ENCODE measurements at regions not wholly inside any gene's neighbourhood (a gene's known extent, or its start where the extent isn't known, plus 50 kb on each side); places are given as distances from the start of the nearest gene placed in this dataset.

- DNase-seq (ENCODE audit: insufficient read length, low spot score) (no peak), FAIRE-seq (no peak)
- TF ChIP-seq SPI1 (IDR thresholded peaks at IDR 0.05; ENCODE audit: low read depth, low read length) (no peak), TAF1 (IDR thresholded peaks at IDR 0.05; ENCODE audit: low read depth, low read length) (no peak), POLR2AphosphoS5 (IDR thresholded peaks at IDR 0.05; ENCODE audit: low read depth, low read length) (no peak), POU2F2 (IDR thresholded peaks at IDR 0.05; ENCODE audit: low read depth, low read length) (no peak), PAX5 (IDR thresholded peaks at IDR 0.05; ENCODE audit: insufficient read depth, low read length, severe bottlenecking) (no peak), POLR2A (IDR thresholded peaks at IDR 0.05; ENCODE audit: low read depth, low read length) (no peak)
Measured at GRCh38 chr1:87210151-87210550, 118.5 kb upstream of the LMO4 start.

GRCh38 chr1:87212431-87213134 lies 116.1 kb upstream of the LMO4 start:
- DNase-seq (ENCODE audit: insufficient read length, low spot score) (no peak), FAIRE-seq (no peak)
- TF ChIP-seq POLR2AphosphoS5 (IDR thresholded peaks at IDR 0.05; ENCODE audit: low read depth, low read length): no peak

- TF ChIP-seq POU2F2 (IDR thresholded peaks at IDR 0.05; ENCODE audit: low read depth, low read length): no peak
- no peak for TF ChIP-seq SPI1 (IDR thresholded peaks at IDR 0.05; ENCODE audit: low read depth, low read length)
- TF ChIP-seq TAF1 (IDR thresholded peaks at IDR 0.05; ENCODE audit: low read depth, low read length): no peak
- TF ChIP-seq PAX5 (IDR thresholded peaks at IDR 0.05; ENCODE audit: insufficient read depth, low read length, severe bottlenecking): no peak
- no peak for TF ChIP-seq POLR2A (IDR thresholded peaks at IDR 0.05; ENCODE audit: low read depth, low read length)
- no peak for TF ChIP-seq POLR2AphosphoS5 (IDR thresholded peaks at IDR 0.05; ENCODE audit: low read depth, low read length)
- no peak for DNase-seq (ENCODE audit: insufficient read length, low spot score)
- FAIRE-seq: no peak
Measured at GRCh38 chr1:87213135-87213515, 115.6 kb upstream of the LMO4 start.

- no peak for FAIRE-seq
- TF ChIP-seq PAX5 (IDR thresholded peaks at IDR 0.05; ENCODE audit: insufficient read depth, low read length, severe bottlenecking) (no peak), POLR2AphosphoS5 (IDR thresholded peaks at IDR 0.05; ENCODE audit: low read depth, low read length) (no peak), POLR2A (IDR thresholded peaks at IDR 0.05; ENCODE audit: low read depth, low read length) (no peak), TAF1 (IDR thresholded peaks at IDR 0.05; ENCODE audit: low read depth, low read length) (no peak), SPI1 (IDR thresholded peaks at IDR 0.05; ENCODE audit: low read depth, low read length) (no peak), POU2F2 (IDR thresholded peaks at IDR 0.05; ENCODE audit: low read depth, low read length) (no peak)
Measured at GRCh38 chr1:87215592-87215991, 113.1 kb upstream of the LMO4 start.

GRCh38 chr1:87218618-87219017 lies 110.1 kb upstream of the LMO4 start:
- no peak for TF ChIP-seq PAX5 (IDR thresholded peaks at IDR 0.05; ENCODE audit: insufficient read depth, low read length, severe bottlenecking)
- TF ChIP-seq SPI1 (IDR thresholded peaks at IDR 0.05; ENCODE audit: low read depth, low read length): no peak
- no peak for TF ChIP-seq POU2F2 (IDR thresholded peaks at IDR 0.05; ENCODE audit: low read depth, low read length)
- no peak for TF ChIP-seq POLR2AphosphoS5 (IDR thresholded peaks at IDR 0.05; ENCODE audit: low read depth, low read length)
- no peak for TF ChIP-seq POLR2A (IDR thresholded peaks at IDR 0.05; ENCODE audit: low read depth, low read length)
- no peak for TF ChIP-seq TAF1 (IDR thresholded peaks at IDR 0.05; ENCODE audit: low read depth, low read length)
- FAIRE-seq (no peak), DNase-seq (ENCODE audit: insufficient read length, low spot score) (no peak)

More at GRCh38 chr1:87215592-87215991, 113.1 kb upstream of the LMO4 start:
- no peak for DNase-seq (ENCODE audit: insufficient read length, low spot score)

GRCh38 chr1:87219141-87219540 lies 109.5 kb upstream of the LMO4 start:
- FAIRE-seq (no peak), DNase-seq (ENCODE audit: insufficient read length, low spot score) (no peak)
- no peak for TF ChIP-seq POLR2AphosphoS5 (IDR thresholded peaks at IDR 0.05; ENCODE audit: low read depth, low read length)
- no peak for TF ChIP-seq TAF1 (IDR thresholded peaks at IDR 0.05; ENCODE audit: low read depth, low read length)
- TF ChIP-seq POLR2A (IDR thresholded peaks at IDR 0.05; ENCODE audit: low read depth, low read length): no peak
- no peak for TF ChIP-seq PAX5 (IDR thresholded peaks at IDR 0.05; ENCODE audit: insufficient read depth, low read length, severe bottlenecking)
- no peak for TF ChIP-seq POU2F2 (IDR thresholded peaks at IDR 0.05; ENCODE audit: low read depth, low read length)
- no peak for TF ChIP-seq SPI1 (IDR thresholded peaks at IDR 0.05; ENCODE audit: low read depth, low read length)

- TF ChIP-seq POLR2AphosphoS5 (IDR thresholded peaks at IDR 0.05; ENCODE audit: low read depth, low read length) (no peak), TAF1 (IDR thresholded peaks at IDR 0.05; ENCODE audit: low read depth, low read length) (no peak), POU2F2 (IDR thresholded peaks at IDR 0.05; ENCODE audit: low read depth, low read length) (no peak), POLR2A (IDR thresholded peaks at IDR 0.05; ENCODE audit: low read depth, low read length) (no peak), SPI1 (IDR thresholded peaks at IDR 0.05; ENCODE audit: low read depth, low read length) (no peak), PAX5 (IDR thresholded peaks at IDR 0.05; ENCODE audit: insufficient read depth, low read length, severe bottlenecking) (no peak)
- DNase-seq (ENCODE audit: insufficient read length, low spot score) (no peak), FAIRE-seq (no peak)
Measured at GRCh38 chr1:87219626-87220025, 109.1 kb upstream of the LMO4 start.

GRCh38 chr1:87220993-87221392 lies 107.7 kb upstream of the LMO4 start:
- FAIRE-seq (no peak), DNase-seq (ENCODE audit: insufficient read length, low spot score) (no peak)
- no peak for TF ChIP-seq POU2F2 (IDR thresholded peaks at IDR 0.05; ENCODE audit: low read depth, low read length)
- TF ChIP-seq TAF1 (IDR thresholded peaks at IDR 0.05; ENCODE audit: low read depth, low read length): no peak
- TF ChIP-seq PAX5 (IDR thresholded peaks at IDR 0.05; ENCODE audit: insufficient read depth, low read length, severe bottlenecking): no peak
- no peak for TF ChIP-seq POLR2AphosphoS5 (IDR thresholded peaks at IDR 0.05; ENCODE audit: low read depth, low read length)
- TF ChIP-seq SPI1 (IDR thresholded peaks at IDR 0.05; ENCODE audit: low read depth, low read length): no peak
- TF ChIP-seq POLR2A (IDR thresholded peaks at IDR 0.05; ENCODE audit: low read depth, low read length): no peak

GRCh38 chr1:87224201-87224600 lies 104.5 kb upstream of the LMO4 start:
- no peak for TF ChIP-seq PAX5 (IDR thresholded peaks at IDR 0.05; ENCODE audit: insufficient read depth, low read length, severe bottlenecking)
- no peak for TF ChIP-seq SPI1 (IDR thresholded peaks at IDR 0.05; ENCODE audit: low read depth, low read length)
- DNase-seq (ENCODE audit: insufficient read length, low spot score): no peak
- peak; percentile 60 for FAIRE-seq

- TF ChIP-seq SPI1 (IDR thresholded peaks at IDR 0.05; ENCODE audit: low read depth, low read length) (no peak), POU2F2 (IDR thresholded peaks at IDR 0.05; ENCODE audit: low read depth, low read length) (no peak), POLR2A (IDR thresholded peaks at IDR 0.05; ENCODE audit: low read depth, low read length) (no peak), PAX5 (IDR thresholded peaks at IDR 0.05; ENCODE audit: insufficient read depth, low read length, severe bottlenecking) (no peak), TAF1 (IDR thresholded peaks at IDR 0.05; ENCODE audit: low read depth, low read length) (no peak), POLR2AphosphoS5 (IDR thresholded peaks at IDR 0.05; ENCODE audit: low read depth, low read length) (no peak)
- DNase-seq (ENCODE audit: insufficient read length, low spot score) (no peak), FAIRE-seq (no peak)
Measured at GRCh38 chr1:87225171-87225570, 103.5 kb upstream of the LMO4 start.
